RWPE1 (cell line): ENCODE measurements at regions not wholly inside any gene's neighbourhood (a gene's known extent, or its start where the extent isn't known, plus 50 kb on each side); places are given as distances from the start of the nearest gene placed in this dataset.
"Not testable (repeated sequence)": the region's sequence is repeated elsewhere in the genome, so short reads cannot be mapped to it uniquely, and the experiment has no call there.

ENCODE experiments used
- CTCF ChIA-PET: fragments of 350-600 bp; sonication (Branson Sonifier 250); formaldehyde crosslinking; extraction: SDS; loops from one replicate; lab custom pipeline; 2021; lab: Yijun Ruan, JAX
- POLR2A ChIA-PET: fragments of 400-600 bp; formaldehyde crosslinking; extraction: SDS; loops from one replicate; lab custom pipeline; 2020; ENCODE audit warnings: antibody characterized with exemption; ENCODE audit not compliant: low non-redundant PET; lab: Yijun Ruan, JAX
- DNase-seq: peaks from one replicate; pipeline ENCODE4 v3.0.0; 2012; ENCODE audit warnings: low spot score
- H3K27ac ChIP-seq: fragments of 450-650 bp; 2 replicates; pipeline ENCODE4 v1.5.1; 2017
- CTCF ChIP-seq: fragments of 450-650 bp; conservative IDR thresholded peaks from 2 replicates; pipeline ENCODE4 v1.5.1; 2017; ENCODE audit warnings: low read depth, mild to moderate bottlenecking

- CTCF ChIA-PET: no interaction called here
- no peak for DNase-seq
- peak overlapping the region; percentile 57 for H3K27ac ChIP-seq
Observed at GRCh38 chr2:138424436-138425140, 77.0 kb upstream of the SPOPL start.

GRCh38 chr2:138426116-138426515 is 75.5 kb upstream of the SPOPL start:
- POLR2A ChIA-PET, DNase-seq, CTCF ChIA-PET, H3K27ac ChIP-seq: not testable (repeated sequence)

More at GRCh38 chr2:138424436-138425140, 77.0 kb upstream of the SPOPL start:
- POLR2A ChIA-PET: no interaction called here
- no peak for TF ChIP-seq CTCF

GRCh38 chr2:138428710-138429440 is 72.7 kb upstream of the SPOPL start:
- TF ChIP-seq CTCF: no peak
- ChIA-PET CTCF (no interaction called here), POLR2A (no interaction called here)
- H3K27ac ChIP-seq: no peak overlapping the region
- DNase-seq: no peak

- H3K27ac ChIP-seq: no peak overlapping the region
- ChIA-PET POLR2A (no interaction called here), CTCF (no interaction called here)
- no peak for DNase-seq
- no peak for TF ChIP-seq CTCF
Observed at GRCh38 chr2:138430181-138430580, 71.4 kb upstream of the SPOPL start.

- DNase-seq: no peak
- TF ChIP-seq CTCF: no peak
- no peak overlapping the region for H3K27ac ChIP-seq
- POLR2A ChIA-PET: no interaction called here
- CTCF ChIA-PET: no interaction called here
Observed at GRCh38 chr2:138432971-138433370, 68.6 kb upstream of the SPOPL start.

- CTCF ChIA-PET: interaction anchor here (0.7 kb wide), 1 partner anchor 378 kb away, joined by 3 read pairs; no protein-coding TSS in a partner anchor
- peak; percentile 35 for DNase-seq
- POLR2A ChIA-PET: no interaction called here
- no peak overlapping the region; the same call in 1 of the 2 replicates for H3K27ac ChIP-seq
- no peak for TF ChIP-seq CTCF
Observed at GRCh38 chr2:138433995-138434951, 67.3 kb upstream of the SPOPL start.
